Stimulated activated memory B cell treated with anti-CD40 and anti-IgM and Interleukin-4, amounts not matched to agents 10 μg/mL and 1 μg/mL and 100 μg/mL, for 72 hours (primary cell): ENCODE measurements at regions not wholly inside any gene's neighbourhood (a gene's known extent, or its start where the extent isn't known, plus 50 kb on each side); places are given as distances from the start of the nearest gene placed in this dataset.

Source experiments
- ATAC-seq: fragments of 150-1000 bp; cut with Tn5 transposase; 2 replicates; pipeline ENCODE4 v1.10.0; 2021
- H3K27ac Mint-ChIP-seq: one replicate; pipeline ENCODE4 v1.8.0; 2022; ENCODE audit warnings: mild to moderate bottlenecking, mixed read lengths
- H3K27me3 Mint-ChIP-seq: one replicate; pipeline ENCODE4 v1.8.0; 2022; ENCODE audit warnings: mixed read lengths
- H3K36me3 Mint-ChIP-seq: one replicate; pipeline ENCODE4 v1.8.0; 2022; ENCODE audit warnings: mixed read lengths
- H3K4me1 Mint-ChIP-seq: one replicate; pipeline ENCODE4 v1.8.0; 2022; ENCODE audit warnings: mixed read lengths
- H3K4me3 Mint-ChIP-seq: one replicate; pipeline ENCODE4 v1.8.0; 2022; ENCODE audit warnings: mild to moderate bottlenecking, moderate library complexity, mixed read lengths
- H3K9me3 Mint-ChIP-seq: one replicate; pipeline ENCODE4 v1.8.0; 2022; ENCODE audit warnings: mixed read lengths

DNA sequence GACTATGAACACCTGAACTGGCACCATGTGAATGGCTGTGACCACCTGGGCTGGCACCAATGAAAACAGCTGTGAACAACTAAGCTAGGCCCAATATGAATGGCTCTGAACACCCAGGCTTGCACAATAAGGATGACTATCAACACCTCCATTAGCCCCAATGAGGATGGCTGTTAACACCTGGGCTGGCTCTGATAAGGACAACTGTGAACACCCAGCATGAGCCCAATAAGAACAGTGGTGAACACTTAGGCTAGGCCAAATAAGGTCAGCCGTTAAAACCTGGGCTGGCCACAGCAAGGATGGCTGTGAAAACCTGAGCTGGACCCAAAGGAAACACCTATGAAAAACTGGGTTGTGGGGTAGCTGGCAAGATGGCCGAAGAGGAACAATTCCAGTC is 1163.1 kb downstream of the UQCRFS1 start:
- Mint-ChIP-seq H3K27me3 (no peaks in the 10 kb centered on the region), H3K4me3 (no peak overlapping the region), H3K9me3 (peaks cover 11% of the 10 kb centered on the region), H3K27ac (no peak overlapping the region), H3K4me1 (no peaks in the 10 kb centered on the region), H3K36me3 (no peaks in the 10 kb centered on the region)
- no peak for ATAC-seq

DNA sequence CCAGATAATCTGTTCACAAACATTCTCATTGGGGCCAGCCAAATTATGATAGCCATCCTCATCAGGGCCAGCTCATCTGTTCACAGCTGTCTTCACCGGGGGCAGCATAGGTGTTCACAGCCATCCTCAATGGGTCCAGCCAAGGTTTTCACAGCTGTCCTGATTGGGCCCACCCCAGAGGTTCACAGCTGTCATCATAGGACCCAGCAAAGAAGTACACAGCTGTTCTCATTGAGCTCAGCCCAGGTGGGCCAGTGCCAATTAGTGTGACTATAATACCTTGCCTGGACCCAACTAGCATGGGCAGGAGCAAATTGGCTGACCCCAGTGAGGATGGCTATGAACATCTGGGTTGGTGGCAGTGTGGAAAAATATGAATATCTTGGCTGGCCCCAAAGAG is 1166.0 kb downstream of the UQCRFS1 start:
- Mint-ChIP-seq H3K4me3 (no peak overlapping the region), H3K36me3 (no peaks in the 10 kb centered on the region)
- no peak for ATAC-seq

DNA sequence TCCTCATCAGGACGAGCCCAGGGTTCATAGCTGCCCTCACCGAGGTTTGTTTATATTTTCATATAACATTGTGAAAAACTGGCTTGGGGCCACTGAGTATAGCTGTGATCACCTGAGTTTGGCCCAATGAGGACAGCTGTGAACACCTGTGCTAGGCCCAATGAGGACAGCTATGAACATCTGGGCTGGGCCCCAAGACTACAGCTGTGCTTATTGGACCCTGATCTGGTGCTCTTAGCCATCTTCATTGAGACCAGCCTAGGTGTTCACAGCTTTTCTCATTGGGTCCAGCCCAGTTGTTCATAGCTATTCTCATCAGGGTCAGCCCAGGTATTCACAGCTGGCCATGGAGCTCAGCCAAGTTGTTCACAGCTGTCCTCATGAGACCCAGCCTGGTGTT is 1167.3 kb downstream of the UQCRFS1 start:
- Mint-ChIP-seq H3K9me3 (peaks cover 3% of the 10 kb centered on the region), H3K4me3 (no peak overlapping the region), H3K27me3 (no peaks in the 10 kb centered on the region), H3K4me1 (no peaks in the 10 kb centered on the region), H3K36me3 (no peaks in the 10 kb centered on the region), H3K27ac (no peak overlapping the region)
- no peak for ATAC-seq

More for the DNA sequence above, 1166.0 kb downstream of the UQCRFS1 start:
- H3K9me3 Mint-ChIP-seq = peaks cover 5% of the 10 kb centered on the region
- no peaks in the 10 kb centered on the region for H3K27me3 Mint-ChIP-seq
- no peaks in the 10 kb centered on the region for H3K4me1 Mint-ChIP-seq
- H3K27ac Mint-ChIP-seq = no peak overlapping the region

DNA sequence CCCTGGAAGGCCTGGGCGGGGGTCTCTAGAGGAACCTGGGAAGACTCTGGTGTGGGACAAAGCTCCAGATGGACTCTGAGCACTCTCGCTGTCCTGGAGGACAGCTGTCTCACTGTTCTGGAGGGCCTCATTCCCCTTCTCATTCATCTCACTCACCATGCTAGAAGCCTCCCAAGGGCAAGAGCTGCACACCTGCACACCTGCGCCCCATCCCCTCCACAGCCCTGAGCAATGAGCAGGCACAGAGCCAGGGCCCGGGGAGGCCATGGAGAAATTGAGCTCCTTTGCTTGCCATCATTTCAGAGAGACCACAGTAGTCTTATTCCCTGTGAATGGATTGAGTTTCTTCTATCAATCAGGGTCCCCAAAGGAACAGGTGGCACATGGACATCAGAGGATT is 1168.5 kb downstream of the UQCRFS1 start:
- Mint-ChIP-seq H3K4me1 (no peaks in the 10 kb centered on the region), H3K27ac (no peak overlapping the region), H3K4me3 (no peak overlapping the region), H3K27me3 (no peaks in the 10 kb centered on the region), H3K36me3 (no peaks in the 10 kb centered on the region), H3K9me3 (peaks cover 3% of the 10 kb centered on the region)
- no peak for ATAC-seq

DNA sequence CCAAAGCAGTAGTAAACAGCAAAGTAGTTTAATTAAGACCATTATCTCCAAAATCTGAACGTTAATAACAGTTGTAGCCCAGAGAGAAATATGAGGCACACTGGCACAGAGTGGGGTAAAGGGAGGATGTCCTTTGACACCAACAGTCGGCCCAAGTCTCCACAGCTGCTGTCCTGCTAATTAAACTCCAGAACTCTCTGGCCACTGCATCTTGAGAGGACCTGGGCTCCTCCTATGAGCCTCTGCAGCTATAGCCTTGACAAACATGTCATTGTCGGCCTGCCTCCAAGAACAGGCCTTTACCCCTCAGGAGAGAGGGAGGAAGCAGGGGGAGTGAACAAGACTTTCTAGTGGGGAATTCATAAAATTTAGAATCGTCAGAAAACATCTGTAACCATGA is 1170.4 kb downstream of the UQCRFS1 start:
- no peak overlapping the region for H3K27ac Mint-ChIP-seq
- no peaks in the 10 kb centered on the region for H3K4me1 Mint-ChIP-seq
- no peak for ATAC-seq
- H3K27me3 Mint-ChIP-seq = no peaks in the 10 kb centered on the region
- H3K4me3 Mint-ChIP-seq = no peak overlapping the region
- H3K36me3 Mint-ChIP-seq = no peaks in the 10 kb centered on the region
- H3K9me3 Mint-ChIP-seq = peaks cover 3% of the 10 kb centered on the region

DNA sequence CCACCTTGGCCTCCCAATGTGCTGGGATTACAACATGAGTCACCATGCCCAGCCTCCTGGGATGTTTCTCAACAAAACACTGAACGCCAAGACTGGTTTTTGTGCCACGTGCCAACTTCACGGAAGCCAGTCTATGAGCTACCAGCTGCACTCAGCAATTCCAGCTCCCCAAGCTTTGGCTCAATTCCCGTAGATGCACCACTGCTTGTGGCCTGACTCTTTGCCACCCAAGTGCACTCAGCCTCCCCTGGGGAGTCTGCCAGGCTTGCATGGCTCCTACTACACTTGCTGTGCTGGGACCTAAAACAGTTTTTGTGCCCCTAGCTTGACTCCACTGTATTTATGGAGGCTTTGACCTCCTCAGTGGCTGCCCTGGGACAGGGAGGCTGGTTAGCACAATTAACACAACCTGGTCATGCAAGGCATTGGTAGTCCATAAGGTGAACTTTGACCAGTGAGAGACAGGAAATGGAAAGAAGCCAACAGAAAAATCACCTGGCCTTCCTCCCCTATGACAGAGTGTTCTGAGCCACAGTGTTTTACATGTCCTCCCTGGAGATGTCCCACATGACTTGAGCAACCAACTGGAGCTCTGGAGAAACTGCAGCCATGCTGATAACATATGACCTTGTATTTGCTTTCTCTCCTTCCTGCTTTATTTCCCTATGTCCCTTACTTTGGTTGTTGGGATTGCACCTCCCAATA is 1173.1 kb downstream of the UQCRFS1 start:
- no peak for ATAC-seq
- no peaks in the 10 kb centered on the region for H3K27me3 Mint-ChIP-seq
- H3K4me1 Mint-ChIP-seq = no peaks in the 10 kb centered on the region
- no peak overlapping the region for H3K27ac Mint-ChIP-seq
- H3K9me3 Mint-ChIP-seq = peaks cover 3% of the 10 kb centered on the region
- H3K4me3 Mint-ChIP-seq = no peak overlapping the region
- H3K36me3 Mint-ChIP-seq = no peaks in the 10 kb centered on the region

DNA sequence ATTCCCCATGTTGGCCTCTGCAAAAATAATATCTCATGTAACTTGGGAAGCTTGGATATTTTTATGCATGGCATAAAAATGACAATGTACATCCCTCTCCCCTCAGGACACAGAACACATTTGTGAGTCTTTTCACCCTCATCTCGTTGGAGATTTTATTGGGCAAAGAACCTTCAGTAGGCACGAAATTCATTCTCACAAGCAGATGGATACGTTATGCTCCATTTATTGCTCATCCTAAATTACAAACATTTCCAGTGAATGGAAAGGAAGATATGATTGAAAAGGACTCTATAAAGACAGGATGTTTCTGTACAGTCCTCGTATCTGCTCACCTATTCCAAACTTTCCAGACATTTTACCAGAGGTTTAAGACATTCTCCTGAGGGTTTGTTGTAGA is 1175.8 kb downstream of the UQCRFS1 start:
- ATAC-seq = no peak
- Mint-ChIP-seq H3K9me3 (peaks cover 4% of the 10 kb centered on the region), H3K27me3 (no peaks in the 10 kb centered on the region), H3K36me3 (no peaks in the 10 kb centered on the region), H3K27ac (no peak overlapping the region), H3K4me3 (no peak overlapping the region), H3K4me1 (no peaks in the 10 kb centered on the region)

DNA sequence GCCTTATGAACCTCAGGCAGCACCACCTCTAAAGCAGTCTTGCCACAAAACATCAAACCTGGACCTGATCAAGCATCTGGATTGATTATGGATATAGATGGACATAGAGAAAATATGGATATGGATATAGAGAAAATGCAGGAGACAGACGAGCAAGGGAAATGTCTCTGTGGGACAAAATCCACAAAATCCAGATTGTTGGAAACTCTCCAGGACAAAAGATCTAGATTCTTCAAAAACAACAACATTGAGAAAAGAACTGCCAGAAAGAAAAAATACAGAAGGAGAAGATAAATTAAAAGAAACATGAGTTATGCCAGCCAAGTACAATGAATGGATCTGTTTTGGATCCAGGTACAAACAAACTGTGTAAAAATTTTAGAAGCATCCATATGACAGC is 1176.5 kb downstream of the UQCRFS1 start:
- ATAC-seq = no peak
- Mint-ChIP-seq H3K9me3 (peaks cover 4% of the 10 kb centered on the region), H3K27ac (no peak overlapping the region), H3K36me3 (no peaks in the 10 kb centered on the region), H3K4me1 (no peaks in the 10 kb centered on the region), H3K27me3 (no peaks in the 10 kb centered on the region), H3K4me3 (no peak overlapping the region)

DNA sequence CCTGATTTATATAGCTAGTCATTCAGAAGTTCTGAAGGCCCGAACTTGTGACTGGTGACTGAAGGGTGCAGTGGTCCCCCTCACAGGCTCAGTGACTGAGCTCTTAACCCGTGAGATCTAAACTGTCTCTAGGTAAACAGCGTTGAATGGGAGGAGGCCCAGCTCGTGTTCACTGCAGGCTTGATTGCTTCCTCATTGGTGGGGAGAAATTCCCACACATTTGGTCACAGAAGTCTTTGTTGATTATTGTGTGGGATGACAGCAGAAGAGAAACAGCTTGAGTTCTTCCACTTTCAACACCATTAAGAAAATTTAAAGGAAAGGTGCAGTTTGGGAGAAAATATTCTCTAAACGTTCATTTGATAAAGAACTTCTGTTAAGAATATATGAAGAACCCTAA is 1178.0 kb downstream of the UQCRFS1 start:
- H3K4me1 Mint-ChIP-seq = no peaks in the 10 kb centered on the region

DNA sequence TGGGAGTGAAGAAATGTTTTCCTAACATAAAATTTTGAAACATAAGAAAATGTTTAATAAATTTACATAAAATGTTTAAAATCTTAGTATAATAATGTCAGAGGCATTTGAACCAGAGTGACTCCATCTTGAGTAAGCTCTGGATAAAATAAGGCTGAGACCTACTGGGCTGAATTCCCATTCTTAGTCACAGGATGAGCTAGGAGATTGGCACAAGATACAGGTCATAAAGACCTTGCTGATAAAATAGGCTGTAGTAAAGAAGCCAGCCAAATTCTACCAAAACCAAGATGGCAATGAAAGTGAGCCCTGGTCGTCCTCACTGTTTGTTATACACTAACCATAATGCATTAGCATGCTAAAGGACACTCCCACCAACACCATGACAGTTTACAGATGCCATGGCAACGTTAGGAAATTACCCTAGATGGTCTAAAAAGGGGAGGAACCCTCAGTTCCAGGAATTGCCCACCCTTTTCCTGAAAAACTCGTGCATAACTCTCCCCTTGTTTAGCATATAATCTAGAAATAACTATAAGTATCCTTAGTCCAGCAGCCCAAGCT is 1184.0 kb downstream of the UQCRFS1 start:
- peaks cover 12% of the 10 kb centered on the region for H3K9me3 Mint-ChIP-seq
- no peak overlapping the region for H3K4me3 Mint-ChIP-seq
- no peaks in the 10 kb centered on the region for H3K27me3 Mint-ChIP-seq
- H3K27ac Mint-ChIP-seq = no peak overlapping the region
- no peaks in the 10 kb centered on the region for H3K36me3 Mint-ChIP-seq
- H3K4me1 Mint-ChIP-seq = no peaks in the 10 kb centered on the region
- no peak for ATAC-seq

More for the DNA sequence above, 1178.0 kb downstream of the UQCRFS1 start:
- H3K27ac Mint-ChIP-seq = no peak overlapping the region
- no peaks in the 10 kb centered on the region for H3K27me3 Mint-ChIP-seq
- no peaks in the 10 kb centered on the region for H3K36me3 Mint-ChIP-seq
- no peak for ATAC-seq
- H3K9me3 Mint-ChIP-seq = peaks cover 7% of the 10 kb centered on the region
- no peak overlapping the region for H3K4me3 Mint-ChIP-seq

DNA sequence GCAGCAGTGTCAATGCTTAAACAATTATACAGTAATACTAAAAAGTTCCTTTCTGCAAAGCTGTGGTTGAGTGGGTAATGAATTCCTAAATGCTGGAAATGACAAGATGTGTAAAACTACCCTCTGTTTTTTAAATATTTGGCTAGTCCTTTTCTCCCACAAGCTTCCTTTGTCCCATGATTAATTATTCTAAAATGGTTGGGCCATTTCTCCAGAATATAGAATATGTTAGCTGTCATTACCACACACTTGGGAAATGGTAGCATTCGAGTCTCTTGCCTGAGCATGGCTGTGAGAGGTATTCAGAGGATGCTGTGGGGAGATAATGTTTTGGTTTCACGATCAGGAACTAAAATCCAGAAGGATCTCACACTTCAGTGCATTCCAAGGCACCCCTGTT is 1185.8 kb downstream of the UQCRFS1 start:
- no peaks in the 10 kb centered on the region for H3K36me3 Mint-ChIP-seq
- no peak for ATAC-seq
- no peaks in the 10 kb centered on the region for H3K27me3 Mint-ChIP-seq
- H3K4me1 Mint-ChIP-seq = no peaks in the 10 kb centered on the region
- peaks cover 8% of the 10 kb centered on the region for H3K9me3 Mint-ChIP-seq
- no peak overlapping the region for H3K4me3 Mint-ChIP-seq
- no peak overlapping the region for H3K27ac Mint-ChIP-seq

DNA sequence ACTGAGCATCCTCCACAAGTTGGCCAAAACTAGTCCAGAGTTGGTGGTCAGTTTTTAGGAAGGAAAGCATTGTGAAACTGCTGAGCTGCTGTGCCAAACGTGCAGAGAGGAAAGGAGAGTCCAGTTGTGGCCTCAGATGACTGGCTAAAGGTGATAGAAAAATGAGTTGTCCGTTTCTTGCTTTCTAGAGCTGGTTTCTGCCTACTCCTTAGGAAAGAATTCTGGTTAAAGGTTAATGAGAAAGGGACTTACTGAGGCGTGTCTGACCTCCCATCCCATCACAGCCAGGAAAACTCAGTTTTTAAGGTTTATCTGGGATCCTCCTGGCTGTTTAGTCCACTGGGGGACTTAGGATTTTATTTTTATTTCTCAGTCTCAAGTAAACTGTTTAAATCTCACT is 1186.3 kb downstream of the UQCRFS1 start:
- no peak for ATAC-seq
- Mint-ChIP-seq H3K9me3 (peaks cover 8% of the 10 kb centered on the region), H3K27ac (no peak overlapping the region), H3K36me3 (no peaks in the 10 kb centered on the region), H3K4me3 (no peak overlapping the region), H3K27me3 (no peaks in the 10 kb centered on the region), H3K4me1 (no peaks in the 10 kb centered on the region)

DNA sequence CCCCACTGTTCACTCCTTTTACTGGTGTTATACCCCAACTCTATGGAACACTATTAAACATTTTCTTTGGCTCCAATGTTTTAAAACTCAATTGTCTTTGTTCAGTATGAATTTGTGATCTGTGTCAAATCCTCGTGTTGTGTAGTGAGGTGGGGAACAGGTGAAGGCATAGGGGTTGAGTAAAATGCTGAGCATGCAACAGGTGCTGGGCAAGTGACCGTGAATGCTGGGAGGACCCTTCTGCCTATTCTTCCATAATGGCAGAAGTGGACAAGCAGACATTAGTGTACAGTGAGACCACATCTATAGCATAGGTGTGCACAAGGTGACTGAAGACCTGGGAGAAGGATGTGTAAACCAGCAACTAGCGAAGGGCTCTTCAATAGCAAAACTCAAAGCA is 1188.0 kb downstream of the UQCRFS1 start:
- no peak overlapping the region for H3K4me3 Mint-ChIP-seq
- no peaks in the 10 kb centered on the region for H3K4me1 Mint-ChIP-seq
- H3K9me3 Mint-ChIP-seq = peaks cover 5% of the 10 kb centered on the region
- no peak overlapping the region for H3K27ac Mint-ChIP-seq
- ATAC-seq = no peak
- H3K36me3 Mint-ChIP-seq = no peaks in the 10 kb centered on the region
- H3K27me3 Mint-ChIP-seq = no peaks in the 10 kb centered on the region

DNA sequence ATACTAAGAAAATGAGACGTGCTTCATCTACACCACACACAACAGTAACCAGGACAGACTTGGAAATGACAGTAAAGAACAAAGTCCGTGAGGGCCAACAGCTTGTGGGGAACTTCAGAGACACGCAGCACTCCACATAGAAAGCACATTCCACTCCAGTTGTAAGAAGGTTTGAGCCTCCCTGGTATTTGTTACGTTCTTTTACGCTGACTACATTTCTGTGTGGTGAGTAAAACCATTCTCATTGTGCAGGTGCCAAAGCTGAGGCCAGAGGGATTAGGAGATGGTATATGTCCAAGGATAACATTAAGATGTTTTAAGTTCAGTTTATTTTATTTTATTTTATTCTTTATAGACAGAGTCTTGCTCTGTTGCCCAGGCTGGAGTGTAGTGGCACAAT is 1189.9 kb downstream of the UQCRFS1 start:
- ATAC-seq = no peak

DNA sequence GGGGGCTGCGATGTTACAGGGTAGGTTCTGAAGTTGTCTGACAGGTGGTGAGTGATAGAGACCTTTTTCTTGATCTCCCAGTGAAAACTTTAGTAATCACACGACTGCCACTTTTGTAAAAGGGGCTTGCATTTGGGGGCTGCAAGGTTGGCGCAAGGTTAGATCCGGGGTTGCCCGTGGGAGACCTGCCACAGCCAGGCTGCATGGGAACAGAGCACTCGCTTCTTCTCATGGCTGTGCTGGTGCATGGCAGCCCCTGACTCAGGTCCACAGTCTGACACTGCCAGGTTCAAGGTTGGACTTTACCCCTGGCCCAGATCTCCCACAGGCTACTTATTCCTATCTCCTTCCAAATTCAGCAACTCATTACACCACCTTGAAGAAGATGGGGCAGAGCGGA is 1190.4 kb downstream of the UQCRFS1 start:
- no peaks in the 10 kb centered on the region for H3K36me3 Mint-ChIP-seq
- ATAC-seq = no peak
- no peaks in the 10 kb centered on the region for H3K27me3 Mint-ChIP-seq
- H3K9me3 Mint-ChIP-seq = peaks cover 3% of the 10 kb centered on the region
- H3K4me1 Mint-ChIP-seq = no peaks in the 10 kb centered on the region
- no peak overlapping the region for H3K4me3 Mint-ChIP-seq
- H3K27ac Mint-ChIP-seq = no peak overlapping the region

More for the DNA sequence above, 1189.9 kb downstream of the UQCRFS1 start:
- Mint-ChIP-seq H3K27me3 (no peaks in the 10 kb centered on the region), H3K4me1 (no peaks in the 10 kb centered on the region), H3K27ac (no peak overlapping the region), H3K4me3 (no peak overlapping the region), H3K9me3 (peaks cover 3% of the 10 kb centered on the region), H3K36me3 (no peaks in the 10 kb centered on the region)
